Activated CD8-positive, alpha-beta T cell treated with anti-CD3 and anti-CD28 coated beads, Interleukin-2, amount 10 ng/mL, durations not matched to agents 7 days and 5 days (primary cell): ENCODE measurements at regions not wholly inside any gene's neighbourhood (a gene's known extent, or its start where the extent isn't known, plus 50 kb on each side); places are given as distances from the start of the nearest gene placed in this dataset.

Experiments
- ATAC-seq: fragments of 150-1000 bp; cut with Tn5 transposase; one replicate; pipeline ENCODE4 v1.10.0; 2021; ENCODE audit warnings: moderate library complexity
- CTCF ChIA-PET: fragments of 350-600 bp; sonication (Branson Sonifier 250); formaldehyde crosslinking; loops from one replicate; lab custom pipeline; 2021; ENCODE audit warnings: antibody characterized with exemption; lab: Charles Lee
- POLR2A ChIA-PET: fragments of 350-600 bp; sonication (Branson Sonifier 250); formaldehyde crosslinking; loops from one replicate; lab custom pipeline; 2021; ENCODE audit warnings: antibody characterized with exemption; lab: Charles Lee
- DNase-seq: peaks from one replicate; pipeline ENCODE4 v3.0.0-alpha.2; 2020
- H3K27ac Mint-ChIP-seq: one replicate; pipeline ENCODE4 v1.8.0; 2021; ENCODE audit warnings: mild to moderate bottlenecking, mixed read lengths
- H3K27me3 Mint-ChIP-seq: one replicate; pipeline ENCODE4 v1.8.0; 2021; ENCODE audit warnings: low read depth, mixed read lengths
- H3K36me3 Mint-ChIP-seq: one replicate; pipeline ENCODE4 v1.8.0; 2021; ENCODE audit warnings: low read depth, mixed read lengths
- H3K4me1 Mint-ChIP-seq: one replicate; pipeline ENCODE4 v1.8.0; 2021; ENCODE audit warnings: low read depth, mixed read lengths
- H3K4me3 Mint-ChIP-seq: one replicate; pipeline ENCODE4 v1.8.0; 2021; ENCODE audit warnings: mild to moderate bottlenecking, mixed read lengths
- H3K9me3 Mint-ChIP-seq: one replicate; pipeline ENCODE4 v1.8.0; 2022; ENCODE audit warnings: mixed read lengths; ENCODE audit not compliant: insufficient read depth

DNA sequence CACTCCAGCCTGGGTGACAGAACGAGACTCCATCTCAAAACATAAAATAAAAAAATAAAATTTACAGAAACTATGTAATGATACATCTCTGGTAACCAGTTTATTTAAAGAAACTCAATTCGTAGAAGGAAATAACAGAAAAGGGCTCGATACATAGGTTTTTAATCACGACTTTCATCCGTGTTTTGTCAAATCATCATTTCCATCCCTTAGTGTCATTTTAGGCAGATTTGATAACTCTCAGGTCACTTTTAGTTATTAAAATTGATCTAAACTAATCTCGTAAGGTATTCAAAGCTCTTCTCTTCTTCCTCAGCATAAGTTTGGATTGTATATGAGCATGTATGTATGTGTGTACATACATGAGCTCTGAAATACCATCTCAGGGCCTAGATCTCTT is 59.3 kb upstream of the SPTBN1 start:
- Mint-ChIP-seq H3K27ac (no peak overlapping the region), H3K9me3 (no peaks in the 10 kb centered on the region), H3K4me1 (peaks cover 9% of the 10 kb centered on the region), H3K4me3 (no peak overlapping the region), H3K36me3 (peaks cover 1% of the 10 kb centered on the region), H3K27me3 (peaks cover 4% of the 10 kb centered on the region)
- POLR2A ChIA-PET: no interaction called here
- CTCF ChIA-PET: no interaction called here
- DNase-seq: no peak
- ATAC-seq: no peak

DNA sequence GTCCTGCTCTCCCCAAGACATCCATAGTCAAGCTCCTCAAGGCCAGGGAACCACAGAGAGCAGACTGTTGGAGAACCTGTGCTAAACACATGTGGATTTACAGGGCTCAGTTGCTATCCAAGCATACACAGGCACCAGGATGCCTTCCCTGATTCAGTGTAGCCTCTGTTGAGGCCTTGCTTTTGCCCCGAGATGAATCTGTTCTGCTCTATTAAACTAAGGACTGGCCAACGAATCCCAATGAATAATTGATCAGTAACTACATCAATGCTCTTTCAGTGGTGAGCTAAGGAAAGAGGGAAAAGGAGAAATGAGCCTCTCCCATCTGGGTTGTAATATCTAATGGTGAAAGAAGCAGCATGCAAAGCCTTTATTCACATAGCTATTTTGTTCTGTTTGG is 58.7 kb upstream of the SPTBN1 start:
- Mint-ChIP-seq H3K4me3 (no peak overlapping the region), H3K27ac (no peak overlapping the region), H3K9me3 (no peaks in the 10 kb centered on the region), H3K4me1 (peaks cover 9% of the 10 kb centered on the region), H3K27me3 (peaks cover 4% of the 10 kb centered on the region), H3K36me3 (peaks cover 1% of the 10 kb centered on the region)
- DNase-seq (no peak), ATAC-seq (no peak)
- ChIA-PET POLR2A (no interaction called here), CTCF (no interaction called here)

DNA sequence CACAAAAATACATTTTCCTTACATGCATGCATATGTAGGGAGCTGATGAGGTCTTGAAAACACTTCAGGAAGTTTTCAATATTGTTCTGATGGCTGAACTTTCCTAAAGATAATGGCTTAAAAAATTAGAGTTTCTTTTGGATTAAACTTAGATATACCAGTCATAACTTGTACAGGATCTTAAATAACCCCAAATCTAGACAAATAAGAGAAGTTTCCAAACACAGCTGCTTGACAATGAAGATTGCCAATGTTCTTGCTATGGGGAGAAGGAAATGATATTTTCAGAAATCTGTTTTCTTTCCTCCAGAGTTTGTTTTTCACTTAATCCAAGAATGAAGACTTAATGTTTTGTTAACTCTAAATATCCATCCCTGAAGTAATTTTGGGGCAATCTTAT is 54.6 kb upstream of the SPTBN1 start:
- Mint-ChIP-seq H3K27me3 (peaks cover 6% of the 10 kb centered on the region), H3K9me3 (no peaks in the 10 kb centered on the region), H3K4me1 (peaks cover 5% of the 10 kb centered on the region), H3K36me3 (no peaks in the 10 kb centered on the region), H3K4me3 (no peak overlapping the region), H3K27ac (no peak overlapping the region)
- POLR2A ChIA-PET: no interaction called here
- CTCF ChIA-PET: no interaction called here
- no peak for ATAC-seq
- DNase-seq: no peak

DNA sequence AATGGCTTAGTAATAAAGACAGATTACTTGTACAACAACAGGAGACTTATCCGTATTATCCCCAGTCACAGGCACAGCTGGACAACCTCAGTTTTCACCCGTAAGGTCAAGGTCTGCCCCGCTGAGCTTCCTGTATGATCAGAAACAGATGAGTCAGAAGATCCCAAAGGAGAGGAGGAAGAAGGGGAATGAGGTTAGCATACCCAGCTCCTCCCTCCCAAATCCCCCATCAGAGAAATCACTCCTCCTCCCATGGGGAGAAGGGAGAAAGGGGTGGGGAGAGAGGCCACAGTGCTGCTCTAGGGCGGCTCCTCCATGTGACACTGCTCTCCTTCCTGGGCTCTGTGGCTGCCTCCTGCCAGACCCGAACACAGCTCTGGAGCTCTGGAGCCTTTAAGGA is 53.8 kb upstream of the SPTBN1 start:
- Mint-ChIP-seq H3K4me3 (no peak overlapping the region), H3K27ac (no peak overlapping the region), H3K9me3 (no peaks in the 10 kb centered on the region), H3K36me3 (no peaks in the 10 kb centered on the region), H3K27me3 (peaks cover 10% of the 10 kb centered on the region), H3K4me1 (peaks cover 5% of the 10 kb centered on the region)
- ATAC-seq (no peak), DNase-seq (no peak)
- ChIA-PET CTCF (no interaction called here), POLR2A (interaction anchor here (0.5 kb wide), 1 partner anchor 77 kb away, joined by 7 read pairs; no protein-coding TSS in a partner anchor)

DNA sequence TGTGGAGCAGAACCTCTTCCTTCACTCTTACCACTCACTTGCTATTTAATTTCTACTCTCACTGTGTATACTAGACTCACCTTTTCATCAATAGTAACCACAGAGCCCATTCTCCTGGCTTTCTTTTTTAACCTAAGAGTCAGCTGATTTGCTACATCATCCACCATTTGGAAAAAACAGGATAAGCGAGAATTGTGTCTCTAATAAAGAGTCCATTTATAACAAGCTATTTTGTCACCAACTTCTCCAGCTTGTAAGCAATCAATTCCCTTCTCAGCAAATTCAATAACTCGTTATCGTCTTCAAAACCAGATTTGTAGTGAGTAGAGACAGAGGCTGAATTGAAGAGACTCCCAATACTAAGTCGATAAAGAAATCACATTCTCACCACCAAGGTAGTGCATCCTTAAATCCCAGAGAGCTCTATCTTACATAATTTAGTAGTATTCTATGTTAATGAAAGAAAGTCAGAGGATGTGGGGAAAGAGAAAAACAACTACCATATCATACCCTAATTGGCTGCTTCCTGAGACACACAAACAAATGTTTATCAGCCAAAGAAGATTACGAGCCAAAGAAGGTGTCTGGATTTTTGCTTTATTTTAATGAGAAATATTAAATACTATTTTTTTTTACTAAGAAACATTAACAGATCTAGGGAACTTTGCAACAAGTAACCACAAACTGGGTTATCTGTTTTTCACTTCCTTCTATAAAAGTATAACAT is 52.5 kb upstream of the SPTBN1 start:
- DNase-seq (no peak), ATAC-seq (no peak)
- H3K4me3 Mint-ChIP-seq: no peak overlapping the region
- peaks cover 5% of the 10 kb centered on the region for H3K4me1 Mint-ChIP-seq
- no peaks in the 10 kb centered on the region for H3K9me3 Mint-ChIP-seq
- H3K27me3 Mint-ChIP-seq: peaks cover 15% of the 10 kb centered on the region
- ChIA-PET POLR2A (no interaction called here), CTCF (interaction anchor here (0.9 to 1.4 kb wide), 2 partner anchors 8 to 38 kb away, joined by 3 to 4 read pairs; no protein-coding TSS in a partner anchor)
- no peak overlapping the region for H3K27ac Mint-ChIP-seq
- no peaks in the 10 kb centered on the region for H3K36me3 Mint-ChIP-seq

DNA sequence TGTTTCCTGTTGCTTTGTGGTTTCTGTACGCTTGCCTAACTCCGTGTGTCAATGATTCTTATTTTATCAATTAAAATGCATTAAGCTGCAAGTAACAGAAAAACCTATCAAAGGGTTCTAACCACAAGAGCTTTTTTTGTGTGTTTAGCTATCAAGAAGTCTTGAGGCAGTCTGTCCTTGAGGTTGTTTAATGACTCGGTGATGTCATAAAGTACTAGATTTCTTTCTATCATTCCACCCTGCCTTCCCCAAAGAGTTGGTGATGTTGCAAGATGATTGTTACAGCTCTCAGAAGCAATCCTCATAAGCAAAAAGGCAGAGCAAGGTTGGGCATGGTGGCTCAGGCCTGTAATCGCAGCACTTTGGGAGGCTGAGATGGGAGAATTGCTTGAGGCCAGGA is 51.9 kb upstream of the SPTBN1 start:
- Mint-ChIP-seq H3K4me3 (no peak overlapping the region), H3K36me3 (no peaks in the 10 kb centered on the region), H3K27me3 (peaks cover 15% of the 10 kb centered on the region), H3K4me1 (peaks cover 5% of the 10 kb centered on the region), H3K9me3 (no peaks in the 10 kb centered on the region), H3K27ac (no peak overlapping the region)
- ATAC-seq (no peak), DNase-seq (no peak)
- POLR2A ChIA-PET: no interaction called here
- CTCF ChIA-PET: interaction anchor here (1.4 kb wide), 1 partner anchor 9 kb away, joined by 4 read pairs; no protein-coding TSS in a partner anchor

DNA sequence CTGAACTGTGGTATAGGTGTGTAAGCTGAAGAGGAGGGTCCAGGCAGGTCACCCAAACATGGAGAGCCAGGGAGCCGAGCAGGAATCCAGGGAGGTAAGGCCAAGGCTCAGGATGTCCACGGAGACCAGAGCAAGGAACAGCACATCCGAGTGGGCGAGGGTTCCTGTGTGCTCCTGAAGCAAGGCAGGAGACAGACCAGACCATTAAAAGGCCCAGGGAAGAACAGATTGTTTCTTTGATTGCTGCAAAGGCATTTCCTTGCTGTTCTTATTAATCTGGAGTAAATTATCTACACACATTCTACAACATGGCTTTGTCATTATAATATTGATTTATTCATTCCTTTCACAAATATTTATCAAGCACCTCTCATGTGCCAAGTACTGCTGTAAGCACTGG is 50.1 kb upstream of the SPTBN1 start:
- ChIA-PET POLR2A (no interaction called here), CTCF (no interaction called here)
- ATAC-seq: no peak
- DNase-seq: no peak
- Mint-ChIP-seq H3K27me3 (peaks cover 18% of the 10 kb centered on the region), H3K27ac (no peak overlapping the region), H3K36me3 (no peaks in the 10 kb centered on the region), H3K4me3 (no peak overlapping the region), H3K9me3 (no peaks in the 10 kb centered on the region), H3K4me1 (peaks cover 5% of the 10 kb centered on the region)
